ENCODE measurements at regions not wholly inside any gene's neighbourhood (a gene's known extent, or its start where the extent isn't known, plus 50 kb on each side); places are given as distances from the start of the nearest gene placed in this dataset.

GRCh38 chr3:30355622-30356021, 250.8 kb upstream of the TGFBR2 start:
- TF ChIP-seq FOXM1 (IDR thresholded peaks at IDR 0.05; ENCODE audit: borderline replicate concordance): no peak
- TF ChIP-seq SP1 (IDR thresholded peaks at IDR 0.05): no peak
- TF ChIP-seq CTBP1 (IDR thresholded peaks at IDR 0.05; ENCODE audit: borderline replicate concordance): no peak
- no peak for TF ChIP-seq ARNT (IDR thresholded peaks at IDR 0.05)
- no peak for TF ChIP-seq ELF4 (IDR thresholded peaks at IDR 0.05)
- no peak for DNase-seq (ENCODE audit: extremely low spot score)
- ChIA-PET CTCF (no interaction called here), POLR2A (no interaction called here)

- CTCF ChIA-PET: no interaction called here
- TF ChIP-seq BHLHE40 (IDR thresholded peaks at IDR 0.05; ENCODE audit: borderline replicate concordance) (no peak), LEF1 (IDR thresholded peaks at IDR 0.05; ENCODE audit: borderline replicate concordance) (no peak), FOXK2 (IDR thresholded peaks at IDR 0.05) (no peak)
- DNase-seq (ENCODE audit: extremely low spot score): no peak
- POLR2A ChIA-PET: no interaction called here
Observed at GRCh38 chr3:30356866-30357753, 249.3 kb upstream of the TGFBR2 start.

- ChIA-PET POLR2A (no interaction called here), CTCF (no interaction called here)
- DNase-seq (ENCODE audit: extremely low spot score): no peak
- no peak for TF ChIP-seq FOXA1 (IDR thresholded peaks at IDR 0.05)
- no peak for TF ChIP-seq ARNT (IDR thresholded peaks at IDR 0.05)
Observed at GRCh38 chr3:30357897-30358296, 248.5 kb upstream of the TGFBR2 start.

- DNase-seq (ENCODE audit: extremely low spot score): no peak
- CTCF ChIA-PET: no interaction called here
Observed at GRCh38 chr3:30358871-30359270, 247.5 kb upstream of the TGFBR2 start.

GRCh38 chr3:30368978-30369377, 237.4 kb upstream of the TGFBR2 start:
- TF ChIP-seq FOXM1 (IDR thresholded peaks at IDR 0.05; ENCODE audit: borderline replicate concordance) (no peak), ELF4 (IDR thresholded peaks at IDR 0.05) (no peak), SP1 (IDR thresholded peaks at IDR 0.05) (no peak)
- ChIA-PET CTCF (interaction anchor here (0.7 kb wide), 1 partner anchor 282 kb away, joined by 3 read pairs; no protein-coding TSS in a partner anchor), POLR2A (no interaction called here)
- DNase-seq (ENCODE audit: extremely low spot score): no peak

More at GRCh38 chr3:30358871-30359270, 247.5 kb upstream of the TGFBR2 start:
- POLR2A ChIA-PET: no interaction called here
- TF ChIP-seq SUZ12 (IDR thresholded peaks at IDR 0.05) (no peak), HDGF (IDR thresholded peaks at IDR 0.05; ENCODE audit: borderline replicate concordance) (no peak), NFRKB (IDR thresholded peaks at IDR 0.05) (no peak), ELF4 (IDR thresholded peaks at IDR 0.05) (no peak), FOXA1 (IDR thresholded peaks at IDR 0.05) (no peak), TARDBP (IDR thresholded peaks at IDR 0.05) (no peak), CTBP1 (IDR thresholded peaks at IDR 0.05; ENCODE audit: borderline replicate concordance) (no peak)

- no peak for DNase-seq (ENCODE audit: extremely low spot score)
- POLR2A ChIA-PET: no interaction called here
Observed at GRCh38 chr3:30370681-30371271, 235.6 kb upstream of the TGFBR2 start.

GRCh38 chr3:30372837-30373236, 233.6 kb upstream of the TGFBR2 start:
- DNase-seq (ENCODE audit: extremely low spot score): no peak
- POLR2A ChIA-PET: no interaction called here
- no peak for TF ChIP-seq FOXK2 (IDR thresholded peaks at IDR 0.05)
- no peak for TF ChIP-seq ARNT (IDR thresholded peaks at IDR 0.05)
- no peak for TF ChIP-seq TARDBP (IDR thresholded peaks at IDR 0.05)
- no peak for TF ChIP-seq SP1 (IDR thresholded peaks at IDR 0.05)
- TF ChIP-seq HDGF (IDR thresholded peaks at IDR 0.05; ENCODE audit: borderline replicate concordance): no peak
- TF ChIP-seq CTBP1 (IDR thresholded peaks at IDR 0.05; ENCODE audit: borderline replicate concordance): no peak
- no peak for TF ChIP-seq FOXM1 (IDR thresholded peaks at IDR 0.05; ENCODE audit: borderline replicate concordance)
- TF ChIP-seq SUZ12 (IDR thresholded peaks at IDR 0.05): no peak
- CTCF ChIA-PET: interaction anchor here (0.6 kb wide), 1 partner anchor 352 kb away, joined by 3 read pairs; no protein-coding TSS in a partner anchor

More at GRCh38 chr3:30370681-30371271, 235.6 kb upstream of the TGFBR2 start:
- CTCF ChIA-PET: no interaction called here
- TF ChIP-seq FOXA1 (IDR thresholded peaks at IDR 0.05) (no peak), FOXM1 (IDR thresholded peaks at IDR 0.05; ENCODE audit: borderline replicate concordance) (no peak), BHLHE40 (IDR thresholded peaks at IDR 0.05; ENCODE audit: borderline replicate concordance) (no peak), SUZ12 (IDR thresholded peaks at IDR 0.05) (no peak), ZNF384 (IDR thresholded peaks at IDR 0.05) (no peak), FOXK2 (IDR thresholded peaks at IDR 0.05) (no peak), HDGF (IDR thresholded peaks at IDR 0.05; ENCODE audit: borderline replicate concordance) (no peak), ELF4 (IDR thresholded peaks at IDR 0.05) (no peak), NFRKB (IDR thresholded peaks at IDR 0.05) (no peak), CTBP1 (IDR thresholded peaks at IDR 0.05; ENCODE audit: borderline replicate concordance) (no peak), TARDBP (IDR thresholded peaks at IDR 0.05) (no peak), LEF1 (IDR thresholded peaks at IDR 0.05; ENCODE audit: borderline replicate concordance) (no peak), L3MBTL2 (conservative IDR thresholded peaks at IDR 0.05) (no peak), PKNOX1 (IDR thresholded peaks at IDR 0.05) (no peak)

- POLR2A ChIA-PET: no interaction called here
- DNase-seq (ENCODE audit: extremely low spot score): no peak
- CTCF ChIA-PET: no interaction called here
- no peak for TF ChIP-seq PKNOX1 (IDR thresholded peaks at IDR 0.05)
- TF ChIP-seq SP1 (IDR thresholded peaks at IDR 0.05): no peak
- TF ChIP-seq LEF1 (IDR thresholded peaks at IDR 0.05; ENCODE audit: borderline replicate concordance): no peak
- no peak for TF ChIP-seq ZNF384 (IDR thresholded peaks at IDR 0.05)
- no peak for TF ChIP-seq ARNT (IDR thresholded peaks at IDR 0.05)
- no peak for TF ChIP-seq L3MBTL2 (conservative IDR thresholded peaks at IDR 0.05)
- no peak for TF ChIP-seq NFRKB (IDR thresholded peaks at IDR 0.05)
- no peak for TF ChIP-seq CTBP1 (IDR thresholded peaks at IDR 0.05; ENCODE audit: borderline replicate concordance)
- no peak for TF ChIP-seq BHLHE40 (IDR thresholded peaks at IDR 0.05; ENCODE audit: borderline replicate concordance)
- TF ChIP-seq ELF4 (IDR thresholded peaks at IDR 0.05): no peak
- TF ChIP-seq TARDBP (IDR thresholded peaks at IDR 0.05): no peak
- no peak for TF ChIP-seq SUZ12 (IDR thresholded peaks at IDR 0.05)
- no peak for TF ChIP-seq FOXM1 (IDR thresholded peaks at IDR 0.05; ENCODE audit: borderline replicate concordance)
- TF ChIP-seq HDGF (IDR thresholded peaks at IDR 0.05; ENCODE audit: borderline replicate concordance): no peak
- no peak for TF ChIP-seq FOXA1 (IDR thresholded peaks at IDR 0.05)
- no peak for TF ChIP-seq FOXK2 (IDR thresholded peaks at IDR 0.05)
Observed at GRCh38 chr3:30384546-30385072, 221.8 kb upstream of the TGFBR2 start.

Data from HEK293T (cell line).